GM12874 (cell line): ENCODE measurements at regions not wholly inside any gene's neighbourhood (a gene's known extent, or its start where the extent isn't known, plus 50 kb on each side); places are given as distances from the start of the nearest gene placed in this dataset.

ENCODE experiments used
- TF ChIP-seq, protein P1 (sequence below): IDR thresholded peaks from 2 replicates; pipeline ENCODE4 v1.5.1; 2011; ENCODE audit warnings: low read depth, mild to moderate bottlenecking, control low read depth, low read length, moderate library complexity; ENCODE audit not compliant: insufficient read depth

DNA sequence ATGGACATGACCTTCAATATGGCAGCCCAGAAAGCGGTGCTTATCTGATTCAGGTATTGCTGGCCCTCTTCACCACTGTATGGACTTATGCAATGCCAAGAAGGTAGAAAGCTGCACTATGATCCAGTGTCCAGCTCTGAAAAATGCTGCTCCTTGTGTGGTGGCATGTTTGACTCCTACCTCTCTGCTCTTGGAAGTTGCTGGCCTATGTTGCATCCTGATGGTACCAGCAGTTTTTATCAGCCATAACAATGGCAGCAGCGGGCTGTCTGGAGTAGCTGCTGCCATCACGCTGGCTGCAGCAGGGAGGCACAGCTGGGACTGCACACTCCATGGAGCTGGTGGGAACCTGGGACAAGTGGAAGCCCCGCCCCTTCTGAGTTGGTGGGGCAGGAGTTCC lies 53.1 kb upstream of the MED9 start:
- TF ChIP-seq, protein P1, sequence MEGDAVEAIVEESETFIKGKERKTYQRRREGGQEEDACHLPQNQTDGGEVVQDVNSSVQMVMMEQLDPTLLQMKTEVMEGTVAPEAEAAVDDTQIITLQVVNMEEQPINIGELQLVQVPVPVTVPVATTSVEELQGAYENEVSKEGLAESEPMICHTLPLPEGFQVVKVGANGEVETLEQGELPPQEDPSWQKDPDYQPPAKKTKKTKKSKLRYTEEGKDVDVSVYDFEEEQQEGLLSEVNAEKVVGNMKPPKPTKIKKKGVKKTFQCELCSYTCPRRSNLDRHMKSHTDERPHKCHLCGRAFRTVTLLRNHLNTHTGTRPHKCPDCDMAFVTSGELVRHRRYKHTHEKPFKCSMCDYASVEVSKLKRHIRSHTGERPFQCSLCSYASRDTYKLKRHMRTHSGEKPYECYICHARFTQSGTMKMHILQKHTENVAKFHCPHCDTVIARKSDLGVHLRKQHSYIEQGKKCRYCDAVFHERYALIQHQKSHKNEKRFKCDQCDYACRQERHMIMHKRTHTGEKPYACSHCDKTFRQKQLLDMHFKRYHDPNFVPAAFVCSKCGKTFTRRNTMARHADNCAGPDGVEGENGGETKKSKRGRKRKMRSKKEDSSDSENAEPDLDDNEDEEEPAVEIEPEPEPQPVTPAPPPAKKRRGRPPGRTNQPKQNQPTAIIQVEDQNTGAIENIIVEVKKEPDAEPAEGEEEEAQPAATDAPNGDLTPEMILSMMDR, result no peak

DNA sequence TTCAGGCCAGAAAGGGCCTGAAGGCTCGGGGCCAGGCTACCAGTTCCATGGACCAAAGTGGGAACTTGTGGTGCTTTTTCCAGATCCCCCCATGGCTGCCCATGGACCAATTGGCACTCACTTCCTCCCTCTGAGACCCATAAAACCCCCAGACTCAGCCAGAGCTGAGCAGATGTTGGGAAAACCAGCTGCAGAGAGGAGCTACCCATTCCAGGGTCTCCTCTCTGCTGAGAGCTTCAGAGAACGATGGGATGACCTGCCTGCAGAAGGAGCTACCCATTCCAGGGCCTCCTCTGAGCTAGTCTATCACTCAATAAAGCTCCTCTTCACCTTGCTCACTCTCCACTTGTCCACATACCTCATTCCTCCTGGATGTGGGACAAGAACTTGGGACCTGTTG lies 52.2 kb upstream of the MED9 start:
- TF ChIP-seq, protein P1, result no peak

DNA sequence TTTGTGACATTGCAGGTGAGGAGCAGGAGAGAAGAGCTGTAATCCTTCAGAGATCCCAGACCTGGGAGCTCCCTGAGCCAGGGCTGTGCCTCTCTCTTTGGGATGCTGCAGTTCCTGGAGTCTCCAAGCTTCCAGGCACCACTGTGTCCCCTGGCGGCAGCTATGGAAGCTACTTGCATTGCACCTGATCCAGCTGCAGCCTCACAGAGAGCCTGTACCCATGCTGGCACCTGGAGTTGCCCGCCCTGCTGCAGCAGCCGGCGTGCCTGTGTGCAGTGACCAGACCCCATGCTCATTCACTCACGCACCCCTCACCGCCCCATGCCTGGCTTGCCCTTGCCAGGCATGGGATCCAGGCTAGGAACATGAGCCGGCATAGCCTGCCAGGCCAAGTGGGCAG lies 51.8 kb upstream of the MED9 start:
- TF ChIP-seq, protein P1, result no peak

DNA sequence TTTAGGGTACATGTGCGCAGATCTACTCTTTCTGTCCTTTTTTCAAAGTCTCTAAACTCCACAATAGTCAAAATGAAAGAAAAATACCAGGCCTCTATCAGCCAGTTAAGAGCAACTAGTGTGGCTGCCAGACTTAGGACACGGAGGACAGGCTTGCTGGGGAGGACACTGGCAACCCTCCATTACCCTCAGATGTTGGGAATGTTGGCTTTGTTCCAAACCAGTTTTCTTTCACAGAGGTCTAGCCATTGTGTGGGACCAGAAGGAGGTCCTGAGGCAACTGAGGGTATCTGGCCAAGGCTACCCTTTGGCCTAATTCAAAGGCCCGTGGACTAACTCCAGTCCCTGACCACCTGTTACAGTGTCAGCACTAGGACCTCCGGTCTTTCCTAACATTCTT lies 51.2 kb upstream of the MED9 start:
- TF ChIP-seq, protein P1, result no peak

DNA sequence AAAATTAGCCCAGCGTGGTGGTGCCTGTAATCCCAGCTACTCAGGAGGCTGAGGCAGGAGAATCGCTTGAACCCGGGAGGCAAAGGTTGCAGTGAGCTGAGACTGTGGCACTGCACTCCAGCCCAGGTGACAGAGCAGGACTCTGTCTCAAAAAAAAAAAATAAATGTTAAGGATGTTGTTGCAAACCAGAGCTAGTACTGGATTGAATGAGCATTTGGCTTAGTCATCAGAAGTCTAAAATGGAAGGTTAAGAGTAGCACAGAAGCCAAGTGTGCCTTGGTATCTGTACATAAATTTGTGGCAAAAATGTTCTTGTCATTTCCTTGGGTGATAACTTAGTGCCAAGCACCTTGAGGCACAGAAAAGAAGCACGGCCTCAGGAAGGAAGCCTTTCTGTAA lies 50.6 kb upstream of the MED9 start:
- TF ChIP-seq, protein P1, result no peak
